ENCODE measurements at regions not wholly inside any gene's neighbourhood (a gene's known extent, or its start where the extent isn't known, plus 50 kb on each side); places are given as distances from the start of the nearest gene placed in this dataset.

DNA sequence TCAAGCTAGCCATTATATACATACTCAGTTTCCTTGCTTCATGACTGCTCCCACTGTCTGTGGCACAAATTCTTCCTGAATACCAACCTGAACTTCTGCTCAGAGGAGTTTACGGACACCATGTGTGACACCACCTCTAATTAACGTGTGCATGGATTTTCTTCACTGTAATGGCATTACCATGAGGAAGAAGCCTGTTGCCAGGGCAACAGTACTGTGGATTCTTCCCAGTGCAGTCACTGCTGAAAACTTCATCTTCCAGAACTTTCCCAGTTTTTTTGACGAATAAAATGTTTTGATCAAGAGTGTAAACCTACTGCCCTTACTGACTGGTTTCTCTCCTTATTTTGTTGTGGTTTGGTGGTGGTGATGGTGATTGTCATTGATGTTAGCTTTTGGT lies 444.3 kb upstream of the NRSN1 start:
- Histone ChIP-seq H3K27me3 (ENCODE audit: control insufficient read depth in 4 of 4, insufficient read depth in 4 of 4, low read length in 3 of 4) (no peaks in the 10 kb centered on the region), H3K4me3 (ENCODE audit: low read depth in 1 of 3, low read length in 3 of 3) (no peak overlapping the region), H3K27ac (ENCODE audit: low read depth in 1 of 2, low read length in 2 of 2) (no peak overlapping the region), H3K9ac (ENCODE audit: low read depth in 1 of 2, low read length in 2 of 2) (no peak overlapping the region), H3K36me3 (ENCODE audit: control insufficient read depth in 4 of 4, insufficient read depth in 3 of 4, low read depth in 1 of 4, low read length in 3 of 4) (no peaks in the 10 kb centered on the region), H3K9me3 (ENCODE audit: control insufficient read depth in 4 of 4, low read length in 3 of 4) (peaks cover 0 to 2% (median 0%) of the 10 kb centered on the region in 4 donors), H3K4me1 (ENCODE audit: control insufficient read depth in 4 of 4, insufficient read depth in 4 of 4, low read length in 3 of 4) (no peaks in the 10 kb centered on the region)
- WGBS = 50% methylated on average over 3 of the region's 3 CpGs
- TF ChIP-seq EGR1 (IDR thresholded peaks at IDR 0.05; ENCODE audit: low read depth in 2 of 2) (no peak), GABPA (IDR thresholded peaks at IDR 0.05 in 1 of 2, conservative IDR thresholded peaks at IDR 0.05 in 1 of 2) (no peak), NR2F2 (IDR thresholded peaks at IDR 0.05) (no peak), YY1 (IDR thresholded peaks at IDR 0.05) (no peak), TAF1 (conservative IDR thresholded peaks at IDR 0.05) (no peak), SP1 (IDR thresholded peaks at IDR 0.05) (no peak), HNF4G (IDR thresholded peaks at IDR 0.05) (no peak), HNF4A (conservative IDR thresholded peaks at IDR 0.05) (no peak), RAD21 (IDR thresholded peaks at IDR 0.05) (no peak), RXRA (IDR thresholded peaks at IDR 0.05) (no peak), JUND (IDR thresholded peaks at IDR 0.05) (no peak), FOXA1 (IDR thresholded peaks at IDR 0.05) (no peak), FOXA2 (IDR thresholded peaks at IDR 0.05) (no peak), ZBTB33 (IDR thresholded peaks at IDR 0.05) (no peak)
- TF ChIP-seq, protein P1, sequence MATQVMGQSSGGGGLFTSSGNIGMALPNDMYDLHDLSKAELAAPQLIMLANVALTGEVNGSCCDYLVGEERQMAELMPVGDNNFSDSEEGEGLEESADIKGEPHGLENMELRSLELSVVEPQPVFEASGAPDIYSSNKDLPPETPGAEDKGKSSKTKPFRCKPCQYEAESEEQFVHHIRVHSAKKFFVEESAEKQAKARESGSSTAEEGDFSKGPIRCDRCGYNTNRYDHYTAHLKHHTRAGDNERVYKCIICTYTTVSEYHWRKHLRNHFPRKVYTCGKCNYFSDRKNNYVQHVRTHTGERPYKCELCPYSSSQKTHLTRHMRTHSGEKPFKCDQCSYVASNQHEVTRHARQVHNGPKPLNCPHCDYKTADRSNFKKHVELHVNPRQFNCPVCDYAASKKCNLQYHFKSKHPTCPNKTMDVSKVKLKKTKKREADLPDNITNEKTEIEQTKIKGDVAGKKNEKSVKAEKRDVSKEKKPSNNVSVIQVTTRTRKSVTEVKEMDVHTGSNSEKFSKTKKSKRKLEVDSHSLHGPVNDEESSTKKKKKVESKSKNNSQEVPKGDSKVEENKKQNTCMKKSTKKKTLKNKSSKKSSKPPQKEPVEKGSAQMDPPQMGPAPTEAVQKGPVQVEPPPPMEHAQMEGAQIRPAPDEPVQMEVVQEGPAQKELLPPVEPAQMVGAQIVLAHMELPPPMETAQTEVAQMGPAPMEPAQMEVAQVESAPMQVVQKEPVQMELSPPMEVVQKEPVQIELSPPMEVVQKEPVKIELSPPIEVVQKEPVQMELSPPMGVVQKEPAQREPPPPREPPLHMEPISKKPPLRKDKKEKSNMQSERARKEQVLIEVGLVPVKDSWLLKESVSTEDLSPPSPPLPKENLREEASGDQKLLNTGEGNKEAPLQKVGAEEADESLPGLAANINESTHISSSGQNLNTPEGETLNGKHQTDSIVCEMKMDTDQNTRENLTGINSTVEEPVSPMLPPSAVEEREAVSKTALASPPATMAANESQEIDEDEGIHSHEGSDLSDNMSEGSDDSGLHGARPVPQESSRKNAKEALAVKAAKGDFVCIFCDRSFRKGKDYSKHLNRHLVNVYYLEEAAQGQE (IDR thresholded peaks at IDR 0.05) = no peak
- TF ChIP-seq, protein P2, sequence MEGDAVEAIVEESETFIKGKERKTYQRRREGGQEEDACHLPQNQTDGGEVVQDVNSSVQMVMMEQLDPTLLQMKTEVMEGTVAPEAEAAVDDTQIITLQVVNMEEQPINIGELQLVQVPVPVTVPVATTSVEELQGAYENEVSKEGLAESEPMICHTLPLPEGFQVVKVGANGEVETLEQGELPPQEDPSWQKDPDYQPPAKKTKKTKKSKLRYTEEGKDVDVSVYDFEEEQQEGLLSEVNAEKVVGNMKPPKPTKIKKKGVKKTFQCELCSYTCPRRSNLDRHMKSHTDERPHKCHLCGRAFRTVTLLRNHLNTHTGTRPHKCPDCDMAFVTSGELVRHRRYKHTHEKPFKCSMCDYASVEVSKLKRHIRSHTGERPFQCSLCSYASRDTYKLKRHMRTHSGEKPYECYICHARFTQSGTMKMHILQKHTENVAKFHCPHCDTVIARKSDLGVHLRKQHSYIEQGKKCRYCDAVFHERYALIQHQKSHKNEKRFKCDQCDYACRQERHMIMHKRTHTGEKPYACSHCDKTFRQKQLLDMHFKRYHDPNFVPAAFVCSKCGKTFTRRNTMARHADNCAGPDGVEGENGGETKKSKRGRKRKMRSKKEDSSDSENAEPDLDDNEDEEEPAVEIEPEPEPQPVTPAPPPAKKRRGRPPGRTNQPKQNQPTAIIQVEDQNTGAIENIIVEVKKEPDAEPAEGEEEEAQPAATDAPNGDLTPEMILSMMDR (IDR thresholded peaks at IDR 0.05; ENCODE audit: low read depth, low read length, missing input control) = no peak
- TF ChIP-seq, protein P3, sequence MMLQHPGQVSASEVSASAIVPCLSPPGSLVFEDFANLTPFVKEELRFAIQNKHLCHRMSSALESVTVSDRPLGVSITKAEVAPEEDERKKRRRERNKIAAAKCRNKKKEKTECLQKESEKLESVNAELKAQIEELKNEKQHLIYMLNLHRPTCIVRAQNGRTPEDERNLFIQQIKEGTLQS (IDR thresholded peaks at IDR 0.05) = no peak
- TF ChIP-seq, protein P4, sequence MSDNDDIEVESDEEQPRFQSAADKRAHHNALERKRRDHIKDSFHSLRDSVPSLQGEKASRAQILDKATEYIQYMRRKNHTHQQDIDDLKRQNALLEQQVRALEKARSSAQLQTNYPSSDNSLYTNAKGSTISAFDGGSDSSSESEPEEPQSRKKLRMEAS (IDR thresholded peaks at IDR 0.05) = no peak
- DNase-seq (ENCODE audit: low spot score) = no peak
